GM12891 (cell line): ENCODE measurements at regions not wholly inside any gene's neighbourhood (a gene's known extent, or its start where the extent isn't known, plus 50 kb on each side); places are given as distances from the start of the nearest gene placed in this dataset.

Experiments
- DNase-seq: peaks from one replicate; pipeline ENCODE4 v3.0.0; 2011; ENCODE audit warnings: low spot score; ENCODE audit not compliant: insufficient read length
- FAIRE-seq: peaks from 2 replicates; lab custom pipeline; 2011; peaks lifted over from hg19 to GRCh38; lab: Jason Lieb, UNC
- PAX5 ChIP-seq: IDR thresholded peaks from 2 replicates; pipeline ENCODE4 v1.6.1; 2011; ENCODE audit warnings: low read length, moderate library complexity, mild to moderate bottlenecking; ENCODE audit not compliant: insufficient read depth, severe bottlenecking
- POLR2A ChIP-seq: IDR thresholded peaks from 2 replicates; pipeline ENCODE4 v1.6.1; 2011; ENCODE audit warnings: low read depth, low read length, control low read depth
- POLR2AphosphoS5 ChIP-seq: IDR thresholded peaks from 2 replicates; pipeline ENCODE4 v1.6.1; 2011; ENCODE audit warnings: low read depth, low read length, control low read depth
- POU2F2 ChIP-seq: IDR thresholded peaks from 2 replicates; pipeline ENCODE4 v1.6.1; 2011; ENCODE audit warnings: low read depth, mild to moderate bottlenecking, control low read depth, low read length, moderate library complexity
- SPI1 ChIP-seq: IDR thresholded peaks from 2 replicates; pipeline ENCODE4 v1.6.1; 2011; ENCODE audit warnings: low read depth, low read length, control low read depth
- TAF1 ChIP-seq: IDR thresholded peaks from 2 replicates; pipeline ENCODE4 v1.6.1; 2011; ENCODE audit warnings: low read depth, low read length, control low read depth

DNA sequence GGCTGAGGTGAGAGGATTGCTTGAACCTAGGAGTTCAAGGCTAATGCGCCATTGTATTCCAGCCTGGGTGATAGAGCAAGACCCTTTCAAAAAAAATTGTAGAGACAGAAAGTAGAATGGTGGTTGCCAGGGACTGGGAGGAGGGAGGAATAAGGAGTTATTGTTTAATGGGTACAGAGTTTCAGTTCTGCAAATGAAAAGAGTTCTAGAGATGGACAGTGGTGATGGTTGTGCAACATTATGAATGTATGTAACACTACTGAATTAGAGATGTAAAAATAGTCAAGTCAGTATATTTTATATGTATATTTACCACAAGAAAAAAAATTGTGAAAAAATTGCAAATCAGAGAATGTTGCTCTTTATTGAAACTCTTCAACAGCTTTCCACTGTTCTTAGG lies 266.5 kb upstream of the NPY start:
- FAIRE-seq = no peak
- TF ChIP-seq POLR2A (no peak), TAF1 (no peak), PAX5 (no peak), POLR2AphosphoS5 (no peak), POU2F2 (no peak), SPI1 (peak; percentile 65)
- no peak for DNase-seq

DNA sequence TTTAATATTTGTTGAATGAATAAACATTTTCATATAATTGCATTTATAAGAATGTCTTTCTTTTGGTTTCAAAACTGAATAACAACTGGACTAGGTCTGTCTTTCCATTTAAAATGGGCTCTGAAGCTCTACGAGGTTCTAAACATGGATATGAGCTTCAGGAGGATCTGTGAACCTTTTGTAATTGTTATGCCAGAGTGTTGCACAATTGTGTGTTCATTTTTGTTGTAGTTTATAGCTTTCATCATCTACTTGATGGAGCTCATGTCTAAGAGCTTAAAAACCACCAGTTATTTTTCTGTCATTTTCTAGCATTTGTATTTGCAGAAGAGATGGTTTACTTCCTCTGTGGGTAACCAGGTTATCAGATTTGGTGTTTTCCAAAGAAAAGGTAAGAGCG lies 265.7 kb upstream of the NPY start:
- TF ChIP-seq POU2F2 (no peak), PAX5 (no peak), POLR2A (no peak), SPI1 (no peak)
- no peak for FAIRE-seq

DNA sequence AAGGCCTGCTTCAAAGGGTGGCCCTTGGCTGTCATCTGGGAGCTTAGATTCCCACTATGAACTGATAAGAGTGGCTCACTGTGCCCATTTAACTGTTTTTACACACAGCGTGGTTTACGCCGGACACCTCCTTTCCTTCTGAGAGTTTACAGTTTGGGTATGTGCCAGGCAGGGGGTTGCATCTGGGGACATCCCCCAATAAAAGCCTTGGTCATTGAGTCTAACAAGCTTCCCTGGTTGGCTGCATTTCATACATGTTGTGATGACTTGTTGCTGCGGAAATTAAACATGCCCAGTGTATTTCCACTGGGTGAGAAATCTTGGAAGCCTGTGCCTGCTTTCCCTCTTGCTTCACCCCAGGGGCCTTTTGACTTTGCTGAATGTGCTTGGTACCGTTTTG lies 264.1 kb upstream of the NPY start:
- DNase-seq = no peak
- FAIRE-seq = no peak
- TF ChIP-seq TAF1 (no peak), PAX5 (no peak), POU2F2 (no peak), POLR2A (no peak), SPI1 (no peak), POLR2AphosphoS5 (no peak)

More for the DNA sequence above, 265.7 kb upstream of the NPY start:
- no peak for DNase-seq

DNA sequence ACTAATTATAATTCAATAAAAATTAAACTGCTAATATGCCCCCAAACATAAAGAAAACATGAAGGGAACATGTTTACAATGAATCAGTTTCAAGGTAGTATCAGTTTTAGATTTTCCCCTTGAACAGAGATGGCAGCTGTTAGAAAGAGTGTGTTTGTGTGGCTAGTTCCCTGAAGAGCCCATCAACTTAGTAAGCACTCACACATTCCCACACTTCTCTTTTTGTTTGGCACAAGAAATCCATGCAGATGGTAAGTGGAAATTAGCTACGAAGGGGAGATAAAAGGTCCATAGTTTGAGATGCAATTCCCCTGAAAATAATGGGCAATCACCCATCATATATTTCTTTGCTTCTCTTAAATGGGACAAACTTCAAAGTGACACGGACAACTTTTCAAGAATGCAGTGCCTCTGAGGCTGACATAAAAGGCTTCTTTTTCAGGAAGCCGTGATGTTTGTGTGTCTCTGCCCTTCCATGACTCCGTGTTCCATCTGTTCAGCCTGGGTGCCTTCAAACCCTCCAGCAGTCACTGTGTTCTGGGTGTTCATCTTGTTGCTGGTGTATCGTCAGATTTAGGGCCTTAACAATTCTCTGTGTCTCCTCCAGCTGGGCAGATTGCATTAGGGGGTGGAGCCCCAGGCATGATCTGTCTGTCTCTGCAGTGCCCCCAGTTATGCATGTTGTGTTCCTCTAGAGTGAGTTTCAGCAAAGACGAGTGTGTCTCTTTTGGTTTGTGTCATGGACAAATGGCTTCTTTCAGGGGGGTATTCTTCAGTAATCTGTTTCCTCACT lies 259.5 kb upstream of the NPY start:
- no peak for DNase-seq
- peak; percentile 20 for FAIRE-seq
- TF ChIP-seq TAF1 (no peak), POU2F2 (no peak)

DNA sequence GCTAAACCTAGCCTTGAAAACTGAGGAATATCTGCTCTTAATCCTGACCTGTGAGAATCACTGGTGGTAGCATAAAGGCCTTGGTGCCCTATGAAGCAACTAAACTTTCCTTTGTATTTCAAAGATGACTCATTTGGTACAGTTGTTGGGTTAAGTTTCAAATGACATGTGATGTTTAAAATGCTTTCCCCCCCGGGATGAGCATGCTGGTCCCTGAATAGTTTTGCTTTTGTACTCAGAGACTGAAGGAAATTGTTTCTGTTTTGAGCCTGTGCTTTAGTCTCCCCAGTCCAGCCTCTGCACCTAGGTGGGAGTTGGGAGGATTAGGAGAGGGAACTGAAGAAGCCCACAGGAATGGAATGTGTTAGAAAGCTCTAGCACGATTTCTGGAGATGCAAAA lies 258.9 kb upstream of the NPY start:
- no peak for TF ChIP-seq POLR2AphosphoS5
- TF ChIP-seq SPI1 = no peak
- TF ChIP-seq PAX5 = no peak
- no peak for TF ChIP-seq POLR2A
- TF ChIP-seq TAF1 = no peak
- no peak for TF ChIP-seq POU2F2
- FAIRE-seq (no peak), DNase-seq (no peak)

DNA sequence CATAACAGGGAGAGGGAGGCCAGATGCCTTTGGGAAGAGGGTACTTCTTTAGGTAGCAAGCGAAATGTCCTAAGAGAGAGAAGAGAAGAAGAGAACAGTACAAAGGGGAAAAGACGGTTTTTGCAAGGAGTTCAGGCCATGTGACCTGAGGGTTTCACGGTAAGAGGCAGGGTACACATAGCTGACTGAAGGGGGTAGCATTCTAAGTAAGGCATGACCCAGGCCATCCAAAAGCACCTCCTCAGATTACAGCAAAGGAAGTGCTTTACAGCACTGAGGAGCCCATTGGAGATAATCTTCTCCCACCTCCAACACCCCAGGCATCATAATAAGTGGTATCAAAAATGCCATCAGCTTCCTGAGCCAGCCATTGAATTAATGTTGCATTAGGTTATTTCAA lies 258.2 kb upstream of the NPY start:
- no peak for FAIRE-seq
- DNase-seq = no peak
- no peak for TF ChIP-seq POLR2AphosphoS5
- TF ChIP-seq POU2F2 = no peak
- no peak for TF ChIP-seq POLR2A
- TF ChIP-seq PAX5 = no peak
- no peak for TF ChIP-seq TAF1
- no peak for TF ChIP-seq SPI1

DNA sequence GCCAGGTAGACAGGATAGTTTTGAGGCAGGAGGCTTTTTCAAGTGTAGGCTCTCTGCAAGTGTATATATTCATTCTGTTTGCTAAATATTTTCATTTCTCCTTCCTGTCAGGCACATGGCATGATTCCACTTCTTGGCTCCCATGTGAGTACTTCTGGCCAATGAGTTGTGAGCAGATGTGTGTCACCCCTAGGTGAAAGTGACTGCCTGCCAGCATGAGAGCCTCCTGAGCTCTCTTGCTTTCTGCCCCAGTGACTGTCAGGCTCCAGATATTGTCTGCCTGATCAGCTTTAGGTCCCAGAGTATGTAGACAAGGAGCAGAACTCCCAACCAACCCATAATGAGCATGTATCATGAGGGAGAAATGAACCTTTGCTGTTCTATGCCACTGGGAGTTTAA lies 257.6 kb upstream of the NPY start:
- no peak for DNase-seq
- no peak for FAIRE-seq
- no peak for TF ChIP-seq TAF1
- no peak for TF ChIP-seq SPI1
- no peak for TF ChIP-seq POLR2A
- TF ChIP-seq POU2F2 = no peak
- no peak for TF ChIP-seq POLR2AphosphoS5
- TF ChIP-seq PAX5 = no peak

DNA sequence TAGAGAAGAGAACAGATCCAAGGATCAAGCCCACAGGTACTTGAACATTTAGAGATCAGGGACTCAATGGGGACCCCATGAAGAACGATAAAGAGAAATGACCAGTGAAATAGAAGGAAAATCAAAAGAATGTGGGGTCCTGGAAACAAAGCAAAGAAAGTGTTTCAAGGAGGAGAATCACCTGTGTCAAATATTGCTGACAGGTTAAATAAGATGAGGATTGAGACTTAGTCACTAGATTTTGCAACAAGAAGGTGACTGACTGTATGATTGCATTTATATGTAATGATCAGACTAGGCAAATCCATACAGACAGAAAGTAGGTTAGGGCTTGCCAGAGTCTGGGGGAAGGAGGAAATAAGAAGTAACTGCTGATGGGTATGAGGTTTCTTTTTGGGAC lies 254.9 kb upstream of the NPY start:
- TF ChIP-seq PAX5 (no peak), POLR2AphosphoS5 (no peak), POU2F2 (no peak), SPI1 (no peak), POLR2A (no peak), TAF1 (no peak)
- FAIRE-seq (no peak), DNase-seq (no peak)

DNA sequence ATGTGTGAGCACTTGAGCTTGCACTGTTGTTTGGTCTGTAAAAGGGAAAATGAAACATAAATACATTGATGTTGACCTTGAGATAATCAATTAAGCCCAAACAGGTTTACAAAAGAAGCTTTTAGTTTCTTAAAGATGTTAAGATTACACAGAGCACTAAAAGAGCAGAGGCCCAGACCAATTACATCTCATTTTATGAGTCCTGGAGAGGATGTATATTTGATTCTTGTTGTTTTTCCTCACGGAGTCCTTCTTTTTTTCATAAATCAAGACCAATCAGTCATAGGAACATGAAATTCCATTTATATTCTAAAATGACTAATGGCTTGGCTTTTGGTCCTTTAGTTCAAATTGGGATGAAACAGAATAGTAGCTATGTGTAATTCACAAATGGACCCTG lies 249.7 kb upstream of the NPY start:
- TF ChIP-seq POU2F2 (no peak), PAX5 (no peak), POLR2A (no peak), SPI1 (no peak), POLR2AphosphoS5 (no peak), TAF1 (no peak)
- DNase-seq (no peak), FAIRE-seq (no peak)

DNA sequence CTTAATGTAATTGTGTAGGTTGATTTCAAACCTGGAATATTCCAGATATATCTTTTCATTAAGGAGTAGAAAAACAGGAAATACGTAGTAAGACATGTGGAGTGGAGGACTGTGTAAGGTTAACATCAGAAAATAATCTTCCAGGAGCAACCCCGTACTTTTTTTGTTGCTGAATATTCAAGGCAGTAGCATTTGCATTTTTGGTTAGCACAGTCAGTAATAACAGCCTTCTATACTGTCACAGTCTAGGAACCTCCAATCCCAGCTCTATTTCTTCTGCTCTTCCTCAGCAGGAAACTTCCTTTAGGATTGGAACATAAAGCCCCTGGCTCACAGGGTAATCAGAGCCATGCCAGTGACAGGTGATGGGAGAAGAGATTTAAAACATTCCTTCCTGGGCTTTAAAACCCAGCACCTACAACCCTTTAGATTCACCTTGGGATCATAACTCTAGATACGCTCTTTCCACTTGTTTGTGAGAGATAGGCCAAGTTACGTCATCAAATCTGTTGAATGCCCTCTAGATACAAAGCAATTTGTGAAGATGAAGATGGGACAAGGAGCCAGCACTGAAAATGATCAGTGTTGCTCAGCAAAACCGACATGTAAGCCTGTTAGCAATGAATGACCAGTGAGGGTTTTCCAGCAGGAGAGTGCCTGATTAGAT lies 248.5 kb upstream of the NPY start:
- no peak for TF ChIP-seq PAX5
- TF ChIP-seq POLR2A = no peak
- no peak for FAIRE-seq

More for the DNA sequence above, 248.5 kb upstream of the NPY start:
- no peak for DNase-seq
